Keratinocyte (primary cell): ENCODE measurements at regions not wholly inside any gene's neighbourhood (a gene's known extent, or its start where the extent isn't known, plus 50 kb on each side); places are given as distances from the start of the nearest gene placed in this dataset.

Experiments
- DNase-seq: peaks from one replicate; pipeline ENCODE4 v3.0.0-alpha.2; 2011; ENCODE audit warnings: low read depth, missing footprints, low spot score
- FAIRE-seq: peaks from 2 replicates; lab custom pipeline; 2011; peaks lifted over from hg19 to GRCh38; lab: Jason Lieb, UNC
- H2AFZ ChIP-seq: 2 replicates; pipeline ENCODE4 v1.6.0; 2012; ENCODE audit warnings: low read length, control low read depth, inconsistent platforms; ENCODE audit not compliant: control insufficient read depth
- H3K27ac ChIP-seq: 2 replicates; pipeline ENCODE4 v1.5.1; 2011; ENCODE audit warnings: low read length; ENCODE audit not compliant: control insufficient read depth, insufficient read depth
- H3K27me3 ChIP-seq: 3 replicates; pipeline ENCODE4 v1.6.0; 2011; ENCODE audit warnings: low read length; ENCODE audit not compliant: control insufficient read depth, insufficient read depth; ENCODE audit errors: extremely low read depth
- H3K36me3 ChIP-seq, 2 experiments: 2 replicates in 1 of 2; 3 replicates in 1 of 2; pipeline ENCODE4 v1.5.1; 2011; ENCODE audit warnings: low read length in 2 of 2, mild to moderate bottlenecking in 1 of 2; ENCODE audit not compliant: control insufficient read depth in 2 of 2, insufficient read depth in 2 of 2; ENCODE audit errors: extremely low read depth in 1 of 2
- H3K4me1 ChIP-seq: 3 replicates; pipeline ENCODE4 v1.5.1; 2011; ENCODE audit warnings: low read length; ENCODE audit not compliant: control insufficient read depth, insufficient read depth; ENCODE audit errors: extremely low read depth
- H3K4me2 ChIP-seq: 3 replicates; pipeline ENCODE4 v1.6.0; 2011; ENCODE audit warnings: low read depth, low read length; ENCODE audit not compliant: control insufficient read depth, insufficient read depth; ENCODE audit errors: extremely low read depth
- H3K4me3 ChIP-seq, 3 experiments: fragments of 200-600 bp in 1 of 3; sonication (generic) in 1 of 3; 2 replicates in 2 of 3; 3 replicates in 1 of 3; pipeline ENCODE4 v1.5.1; 2011 to 2016; ENCODE audit warnings: low read length in 3 of 3, mild to moderate bottlenecking in 3 of 3, control low read depth in 2 of 3, inconsistent platforms in 1 of 3, low read depth in 1 of 3, mixed read lengths in 1 of 3, mixed run types in 1 of 3, moderate library complexity in 1 of 3; ENCODE audit not compliant: control insufficient read depth in 2 of 3, insufficient read depth in 2 of 3; ENCODE audit errors: extremely low read depth in 1 of 3
- H3K79me2 ChIP-seq: 2 replicates; pipeline ENCODE4 v1.6.0; 2012; ENCODE audit warnings: low read length; ENCODE audit not compliant: control insufficient read depth, insufficient read depth
- H3K9ac ChIP-seq: 3 replicates; pipeline ENCODE4 v1.6.0; 2011; ENCODE audit warnings: low read length; ENCODE audit not compliant: control insufficient read depth, insufficient read depth; ENCODE audit errors: extremely low read depth
- H3K9me1 ChIP-seq: 3 replicates; pipeline ENCODE4 v1.6.0; 2011; ENCODE audit warnings: low read length; ENCODE audit not compliant: control insufficient read depth, insufficient read depth; ENCODE audit errors: extremely low read depth
- H3K9me3 ChIP-seq: 2 replicates; pipeline ENCODE4 v1.5.1; 2012; ENCODE audit warnings: low read depth, low read length; ENCODE audit not compliant: control insufficient read depth
- H4K20me1 ChIP-seq: 3 replicates; pipeline ENCODE4 v1.6.0; 2011; ENCODE audit warnings: low read length; ENCODE audit not compliant: control insufficient read depth, insufficient read depth; ENCODE audit errors: extremely low read depth
- CTCF ChIP-seq, 3 experiments: IDR thresholded peaks in 1 of 3; conservative IDR thresholded peaks in 1 of 3; optimal IDR thresholded peaks in 1 of 3; 2 replicates in 2 of 3; 3 replicates in 1 of 3; pipeline versions ENCODE3 to v1.5.1; 2011; ENCODE audit warnings: low read length in 3 of 3, mild to moderate bottlenecking in 3 of 3, moderate library complexity in 2 of 3, control low read depth in 1 of 3, inconsistent platforms in 1 of 3; ENCODE audit not compliant: insufficient read depth in 2 of 3; ENCODE audit errors: extremely low read depth in 1 of 3
- EZH2 ChIP-seq: IDR thresholded peaks from one replicate; pipeline ENCODE4 v1.6.1; 2012; ENCODE audit warnings: inconsistent platforms, mild to moderate bottlenecking, low read length, moderate library complexity
- dilution Hi-C: fragments of 300-500 bp; cut with MboI; formaldehyde crosslinking; loops from one replicate; pipeline ENCODE4 v1.7.0; 2020; ENCODE audit warnings: low sequenced_read_pairs; ENCODE audit not compliant: extremely low pct_ligation_motif_present

- H4K20me1 ChIP-seq = no peaks in the 10 kb centered on the region
- DNase-seq = peak; percentile 5
- TF ChIP-seq EZH2 (no peak), CTCF (optimal IDR thresholded peaks at IDR 0.05 in 1 of 3, IDR thresholded peaks at IDR 0.05 in 1 of 3, conservative IDR thresholded peaks at IDR 0.05 in 1 of 3; ENCODE audit: extremely low read depth in 1 of 3, insufficient read depth in 2 of 3, low read length in 3 of 3) (no peak)
- no peak overlapping the region for H3K4me3 ChIP-seq
- H3K4me2 ChIP-seq = no peak overlapping the region
- H3K27ac ChIP-seq = no peak overlapping the region
- H3K9me3 ChIP-seq = no peaks in the 10 kb centered on the region
- no peaks in the 10 kb centered on the region for H3K27me3 ChIP-seq
- H3K79me2 ChIP-seq = no peaks in the 10 kb centered on the region
- no peaks in the 10 kb centered on the region for H3K9me1 ChIP-seq
- no peak overlapping the region for H2AFZ ChIP-seq
- no peaks in the 10 kb centered on the region for H3K36me3 ChIP-seq
- no peaks in the 10 kb centered on the region for H3K4me1 ChIP-seq
- dilution Hi-C loops = no loop called here
- peak; percentile 39 for FAIRE-seq
- no peak overlapping the region for H3K9ac ChIP-seq
Observed at GRCh38 chr12:13573698-13574321, 377.3 kb downstream of the EMP1 start.

- no peak overlapping the region for H3K4me3 ChIP-seq
- H3K9ac ChIP-seq = no peak overlapping the region
- FAIRE-seq (no peak), DNase-seq (no peak)
- no peak overlapping the region for H3K27ac ChIP-seq
- no peak overlapping the region for H2AFZ ChIP-seq
- no peak for TF ChIP-seq CTCF (optimal IDR thresholded peaks at IDR 0.05 in 1 of 3, IDR thresholded peaks at IDR 0.05 in 1 of 3, conservative IDR thresholded peaks at IDR 0.05 in 1 of 3; ENCODE audit: extremely low read depth in 1 of 3, insufficient read depth in 2 of 3, low read length in 3 of 3)
- H3K79me2 ChIP-seq = no peaks in the 10 kb centered on the region
- no peaks in the 10 kb centered on the region for H3K9me3 ChIP-seq
- no peaks in the 10 kb centered on the region for H3K36me3 ChIP-seq
- H3K4me1 ChIP-seq = no peaks in the 10 kb centered on the region
- H3K9me1 ChIP-seq = no peaks in the 10 kb centered on the region
- dilution Hi-C loops = no loop called here
- no peaks in the 10 kb centered on the region for H4K20me1 ChIP-seq
- no peak overlapping the region for H3K4me2 ChIP-seq
- no peaks in the 10 kb centered on the region for H3K27me3 ChIP-seq
Observed at GRCh38 chr12:13571035-13571434, 374.5 kb downstream of the EMP1 start.
